ENCODE measurements at regions not wholly inside any gene's neighbourhood (a gene's known extent, or its start where the extent isn't known, plus 50 kb on each side); places are given as distances from the start of the nearest gene placed in this dataset.

GRCh38 chr4:31272331-31273061 is 552.3 kb downstream of the PCDH7 start:
- H3K4me2 ChIP-seq (ENCODE audit: low read length) = no peak overlapping the region
- no peaks in the 10 kb centered on the region for H3K9me3 ChIP-seq (ENCODE audit: control insufficient read depth in 1 of 2, insufficient read depth in 1 of 2, low read depth in 1 of 2, low read length in 2 of 2)
- no peak overlapping the region for H3K9ac ChIP-seq (ENCODE audit: low read length)
- no peaks in the 10 kb centered on the region for H3K27me3 ChIP-seq (ENCODE audit: insufficient read depth, low read length)
- H3K27ac ChIP-seq (ENCODE audit: low read depth, low read length) = no peak overlapping the region
- no peaks in the 10 kb centered on the region for H3K79me2 ChIP-seq (ENCODE audit: insufficient read depth, low read length)
- no TSS peak for BruUV-seq (replicated peaks)
- H4K20me1 ChIP-seq (ENCODE audit: insufficient read depth) = no peaks in the 10 kb centered on the region
- ChIA-PET CTCF (no interaction called here), POLR2A (no interaction called here), RAD21 (ENCODE audit: low non-redundant PET in 1 of 2, low total read pairs in 2 of 2, uncharacterized antibody in 2 of 2, unreplicated experiment in 2 of 2) (no interaction called here)
- H3K4me1 ChIP-seq (ENCODE audit: control insufficient read depth in 1 of 2, insufficient read depth in 2 of 2, low read length in 2 of 2) = no peaks in the 10 kb centered on the region
- intact Hi-C loops (cut with micrococcal nuclease) = no loop called here
- no peaks in the 10 kb centered on the region for H3K9me2 ChIP-seq (ENCODE audit: insufficient read depth)
- ATAC-seq (no peak), DNase-seq (ENCODE audit: low read depth, low spot score) (no peak)
- TF ChIP-seq SRF (IDR thresholded peaks at IDR 0.05; ENCODE audit: low read depth) (no peak), EGR1 (IDR thresholded peaks at IDR 0.05; ENCODE audit: low read depth) (no peak), ELF1 (IDR thresholded peaks at IDR 0.05; ENCODE audit: borderline replicate concordance, low read depth) (no peak), ZNF274 (IDR thresholded peaks at IDR 0.05; ENCODE audit: low read depth, low read length) (no peak), EZH2 (IDR thresholded peaks at IDR 0.05) (no peak), TCF7L2 (IDR thresholded peaks at IDR 0.05; ENCODE audit: borderline replicate concordance, extremely low read depth, insufficient read depth, insufficient read length) (no peak), EZH2phosphoT487 (IDR thresholded peaks at IDR 0.05; ENCODE audit: borderline replicate concordance) (no peak), CBX3 (IDR thresholded peaks at IDR 0.05; ENCODE audit: low read depth) (no peak), CEBPB (IDR thresholded peaks at IDR 0.05; ENCODE audit: low read depth) (no peak), MAX (IDR thresholded peaks at IDR 0.05) (no peak), REST (IDR thresholded peaks at IDR 0.05; ENCODE audit: low read depth) (no peak), ZFX (IDR thresholded peaks at IDR 0.05) (no peak), POLR2AphosphoS5 (IDR thresholded peaks at IDR 0.05; ENCODE audit: low read depth, low read length) (no peak), SP1 (IDR thresholded peaks at IDR 0.05; ENCODE audit: low read depth) (no peak), RAD21 (IDR thresholded peaks at IDR 0.05; ENCODE audit: low read depth) (no peak), POLR2A (IDR thresholded peaks at IDR 0.05; ENCODE audit: borderline replicate concordance, extremely low read depth, insufficient read depth, insufficient read length) (no peak), FOSL1 (IDR thresholded peaks at IDR 0.05; ENCODE audit: low read depth) (no peak)
- TF ChIP-seq, protein P1, sequence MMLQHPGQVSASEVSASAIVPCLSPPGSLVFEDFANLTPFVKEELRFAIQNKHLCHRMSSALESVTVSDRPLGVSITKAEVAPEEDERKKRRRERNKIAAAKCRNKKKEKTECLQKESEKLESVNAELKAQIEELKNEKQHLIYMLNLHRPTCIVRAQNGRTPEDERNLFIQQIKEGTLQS (IDR thresholded peaks at IDR 0.05) = no peak
- TF ChIP-seq, protein P2, sequence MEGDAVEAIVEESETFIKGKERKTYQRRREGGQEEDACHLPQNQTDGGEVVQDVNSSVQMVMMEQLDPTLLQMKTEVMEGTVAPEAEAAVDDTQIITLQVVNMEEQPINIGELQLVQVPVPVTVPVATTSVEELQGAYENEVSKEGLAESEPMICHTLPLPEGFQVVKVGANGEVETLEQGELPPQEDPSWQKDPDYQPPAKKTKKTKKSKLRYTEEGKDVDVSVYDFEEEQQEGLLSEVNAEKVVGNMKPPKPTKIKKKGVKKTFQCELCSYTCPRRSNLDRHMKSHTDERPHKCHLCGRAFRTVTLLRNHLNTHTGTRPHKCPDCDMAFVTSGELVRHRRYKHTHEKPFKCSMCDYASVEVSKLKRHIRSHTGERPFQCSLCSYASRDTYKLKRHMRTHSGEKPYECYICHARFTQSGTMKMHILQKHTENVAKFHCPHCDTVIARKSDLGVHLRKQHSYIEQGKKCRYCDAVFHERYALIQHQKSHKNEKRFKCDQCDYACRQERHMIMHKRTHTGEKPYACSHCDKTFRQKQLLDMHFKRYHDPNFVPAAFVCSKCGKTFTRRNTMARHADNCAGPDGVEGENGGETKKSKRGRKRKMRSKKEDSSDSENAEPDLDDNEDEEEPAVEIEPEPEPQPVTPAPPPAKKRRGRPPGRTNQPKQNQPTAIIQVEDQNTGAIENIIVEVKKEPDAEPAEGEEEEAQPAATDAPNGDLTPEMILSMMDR (IDR thresholded peaks at IDR 0.05 in 2 of 3, conservative IDR thresholded peaks at IDR 0.05 in 1 of 3; ENCODE audit: borderline replicate concordance in 1 of 3, insufficient read depth in 1 of 3, low read depth in 2 of 3, low read length in 2 of 3) = no peak
- TF ChIP-seq, protein P3, sequence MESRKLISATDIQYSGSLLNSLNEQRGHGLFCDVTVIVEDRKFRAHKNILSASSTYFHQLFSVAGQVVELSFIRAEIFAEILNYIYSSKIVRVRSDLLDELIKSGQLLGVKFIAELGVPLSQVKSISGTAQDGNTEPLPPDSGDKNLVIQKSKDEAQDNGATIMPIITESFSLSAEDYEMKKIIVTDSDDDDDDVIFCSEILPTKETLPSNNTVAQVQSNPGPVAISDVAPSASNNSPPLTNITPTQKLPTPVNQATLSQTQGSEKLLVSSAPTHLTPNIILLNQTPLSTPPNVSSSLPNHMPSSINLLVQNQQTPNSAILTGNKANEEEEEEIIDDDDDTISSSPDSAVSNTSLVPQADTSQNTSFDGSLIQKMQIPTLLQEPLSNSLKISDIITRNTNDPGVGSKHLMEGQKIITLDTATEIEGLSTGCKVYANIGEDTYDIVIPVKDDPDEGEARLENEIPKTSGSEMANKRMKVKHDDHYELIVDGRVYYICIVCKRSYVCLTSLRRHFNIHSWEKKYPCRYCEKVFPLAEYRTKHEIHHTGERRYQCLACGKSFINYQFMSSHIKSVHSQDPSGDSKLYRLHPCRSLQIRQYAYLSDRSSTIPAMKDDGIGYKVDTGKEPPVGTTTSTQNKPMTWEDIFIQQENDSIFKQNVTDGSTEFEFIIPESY (IDR thresholded peaks at IDR 0.05; ENCODE audit: extremely low read depth, insufficient replicate concordance, low read length) = no peak
- H3K4me3 ChIP-seq (replicated peaks in 1 of 2; ENCODE audit: low read depth in 1 of 2, low read length in 2 of 2) = no peak overlapping the region
- no peaks in the 10 kb centered on the region for H3K36me3 ChIP-seq (ENCODE audit: control insufficient read depth in 1 of 2, insufficient read depth in 2 of 2, low read length in 2 of 2)
- peak overlapping the region; percentile 22 for H2AFZ ChIP-seq (ENCODE audit: low read depth, low read length, poor library complexity, severe bottlenecking)

All from HCT116 (cell line).